K562 (cell line): ENCODE measurements at regions not wholly inside any gene's neighbourhood (a gene's known extent, or its start where the extent isn't known, plus 50 kb on each side); places are given as distances from the start of the nearest gene placed in this dataset.

Experiments used
- ATAC-seq: fragments of 200-7000 bp; cut with Tn5 transposase; 3 replicates; pipeline ENCODE4 v1.9.1; 2020; ENCODE audit warnings: moderate library complexity
- BruUV-seq: library from RNA; stranded (reverse); fragments of 400-500 nt; replicated peaks from 2 replicates; lab custom pipeline; 2021; lab: Mats Ljungman, UMichigan
- CTCF ChIA-PET: fragments of 300-600 bp; formaldehyde crosslinking; extraction: SDS; loops from one replicate; lab custom pipeline; 2021; ENCODE audit warnings: low intra/inter-chr PET ratio; lab: Yijun Ruan, JAX
- POLR2A ChIA-PET: fragments of 300-600, 350-650 bp; sonication (Branson Sonifier 250); formaldehyde crosslinking; extraction: SDS; loops from one replicate; lab custom pipeline; 2021; ENCODE audit warnings: antibody characterized with exemption, inconsistent platforms; lab: Yijun Ruan, JAX
- DNase-seq, 4 experiments: peaks; one replicate each; pipeline versions ENCODE4 v3.0.0 to v3.0.0-alpha.2; 2011 to 2018; ENCODE audit warnings: low spot score in 3 of 4, mixed read lengths in 3 of 4; ENCODE audit errors: extremely low read depth in 1 of 4
- FAIRE-seq: peaks from 2 replicates; lab custom pipeline; 2011; peaks lifted over from hg19 to GRCh38; lab: Jason Lieb, UNC
- H2AFZ ChIP-seq: 2 replicates; pipeline ENCODE4 v1.6.0; 2011; ENCODE audit warnings: low read depth, low read length, control low read depth, inconsistent platforms
- H3K27ac ChIP-seq: fragments of 200-600 bp; 3 replicates; pipeline ENCODE4 v1.8.0; 2011; ENCODE audit warnings: low read depth, mild to moderate bottlenecking, control low read depth, inconsistent platforms, low read length, moderate library complexity, mixed read lengths; ENCODE audit errors: extremely low read depth
- H3K27me3 ChIP-seq, 2 experiments: fragments of 300-600 bp in 1 of 2; 2 replicates in 1 of 2; 3 replicates in 1 of 2; pipeline versions ENCODE4 v1.6.0 to v1.8.0; 2011; ENCODE audit warnings: inconsistent platforms in 2 of 2, low read length in 2 of 2, mild to moderate bottlenecking in 1 of 2, mixed read lengths in 1 of 2, moderate library complexity in 1 of 2; ENCODE audit not compliant: control insufficient read depth in 2 of 2, insufficient read depth in 2 of 2
- H3K36me3 ChIP-seq: fragments of 300-600 bp; 3 replicates; pipeline ENCODE4 v1.8.0; 2011; ENCODE audit warnings: mild to moderate bottlenecking, low read length, inconsistent platforms; ENCODE audit not compliant: control insufficient read depth, insufficient read depth
- H3K4me1 ChIP-seq, 2 experiments: fragments of 200-600 bp in 1 of 2; replicated peaks in 1 of 2; 2 replicates in 1 of 2; 3 replicates in 1 of 2; pipeline versions ENCODE4 v1.5.1 to v1.8.0; 2011; ENCODE audit warnings: inconsistent platforms in 2 of 2, low read length in 2 of 2, mild to moderate bottlenecking in 1 of 2, mixed read lengths in 1 of 2, moderate library complexity in 1 of 2; ENCODE audit not compliant: control insufficient read depth in 2 of 2, insufficient read depth in 2 of 2
- H3K4me2 ChIP-seq: 2 replicates; pipeline ENCODE4 v1.6.1; 2011; ENCODE audit warnings: low read length, control low read depth, inconsistent platforms, mixed read lengths; ENCODE audit not compliant: insufficient read depth
- H3K4me3 ChIP-seq: fragments of 200-600 bp; sonication (generic), shearing (Covaris generic); 2 replicates; pipeline ENCODE4 v1.5.1; 2016; ENCODE audit warnings: control low read depth, inconsistent platforms
- H3K79me2 ChIP-seq: fragments of 200-600 bp; 3 replicates; pipeline ENCODE4 v1.8.0; 2011; ENCODE audit warnings: low read length, inconsistent platforms; ENCODE audit not compliant: control insufficient read depth, insufficient read depth
- H3K9ac ChIP-seq, 2 experiments: 2 replicates each; pipeline versions ENCODE4 v1.6.0 to v1.6.1; 2011; ENCODE audit warnings: low read depth in 2 of 2, low read length in 2 of 2, control low read depth in 1 of 2, inconsistent platforms in 1 of 2, mild to moderate bottlenecking in 1 of 2, mixed read lengths in 1 of 2; ENCODE audit not compliant: insufficient read depth in 1 of 2
- H3K9me1 ChIP-seq: one replicate; pipeline ENCODE4 v1.6.0; 2011; ENCODE audit warnings: inconsistent platforms, mild to moderate bottlenecking, low read length, moderate library complexity; ENCODE audit not compliant: control insufficient read depth, insufficient read depth
- H3K9me3 ChIP-seq: replicated peaks from 2 replicates; pipeline ENCODE4 v1.5.1; 2011; ENCODE audit warnings: low read depth, low read length, inconsistent platforms; ENCODE audit not compliant: control insufficient read depth, insufficient read depth
- H4K20me1 ChIP-seq: replicated peaks from 2 replicates; pipeline ENCODE4 v1.6.1; 2011; ENCODE audit warnings: low read length, inconsistent platforms, mixed read lengths; ENCODE audit not compliant: control insufficient read depth, insufficient read depth
- CC2D1A ChIP-seq: fragments of 450-650 bp; IDR thresholded peaks from 2 replicates; pipeline ENCODE4 v1.6.1; 2017; ENCODE audit warnings: mild to moderate bottlenecking
- CHCHD3 ChIP-seq: fragments of 250-450 bp; sonication (Bioruptor Pico); IDR thresholded peaks from 2 replicates; pipeline ENCODE4 v2.1.2; 2022; ENCODE audit warnings: mild to moderate bottlenecking
- DLX4 ChIP-seq: fragments of 250-450 bp; sonication (Bioruptor Pico); IDR thresholded peaks from 2 replicates; pipeline ENCODE4 v1.6.1; 2021; ENCODE audit warnings: mild to moderate bottlenecking
- ELF2 ChIP-seq: fragments of 250-450 bp; sonication (Bioruptor Pico); IDR thresholded peaks from 2 replicates; pipeline ENCODE4 v1.5.0; 2021; ENCODE audit warnings: mild to moderate bottlenecking
- FOS ChIP-seq: IDR thresholded peaks from 3 replicates; pipeline ENCODE4 v1.6.1; 2011; ENCODE audit not compliant: insufficient read length; ENCODE audit errors: extremely low read depth
- HLTF ChIP-seq: fragments of 450-650 bp; IDR thresholded peaks from 2 replicates; pipeline ENCODE4 v1.6.1; 2016
- MTF1 ChIP-seq: fragments of 250-450 bp; sonication (Bioruptor Pico); IDR thresholded peaks from 2 replicates; pipeline ENCODE4 v1.9.0; 2021; ENCODE audit warnings: moderate library complexity, mild to moderate bottlenecking, inconsistent platforms, borderline replicate concordance
- NR0B1 ChIP-seq: fragments of 450-650 bp; IDR thresholded peaks from one replicate; pipeline ENCODE4 v1.6.1; 2018; ENCODE audit warnings: mild to moderate bottlenecking, moderate library complexity; ENCODE audit not compliant: partially characterized antibody
- NR1H2 ChIP-seq: sonication (generic); formaldehyde crosslinking; IDR thresholded peaks from 2 replicates; pipeline ENCODE4 v1.4.0; 2020; ENCODE audit warnings: mild to moderate bottlenecking, missing genetic modification reagents
- RBM39 ChIP-seq: fragments of 200-400 bp; formaldehyde crosslinking; optimal IDR thresholded peaks from 2 replicates; pipeline ENCODE3; 2018; ENCODE audit warnings: low read depth, low read length
- RNF2 ChIP-seq: sonication (generic); IDR thresholded peaks from 2 replicates; pipeline ENCODE4 v1.6.1; 2016
- SLC30A9 ChIP-seq: fragments of 250-450 bp; sonication (Bioruptor Pico); IDR thresholded peaks from 2 replicates; pipeline ENCODE4 v1.8.0; 2022; ENCODE audit warnings: mild to moderate bottlenecking, moderate library complexity
- SMARCA4 ChIP-seq: fragments of 450-650 bp; IDR thresholded peaks from 2 replicates; pipeline ENCODE4 v1.6.1; 2016
- SNRNP70 ChIP-seq: fragments of 200-400 bp; formaldehyde crosslinking; optimal IDR thresholded peaks from 2 replicates; pipeline ENCODE3; 2017; ENCODE audit warnings: low read depth, low read length
- TRIM28 ChIP-seq: fragments of 450-650 bp; IDR thresholded peaks from 2 replicates; pipeline ENCODE4 v1.6.1; 2017
- UBTF ChIP-seq, 2 experiments: IDR thresholded peaks; 2 replicates each; pipeline ENCODE4 v1.6.1; 2012; ENCODE audit warnings: improper control_type of control experiment in 2 of 2, low read depth in 2 of 2, low read length in 2 of 2, borderline replicate concordance in 1 of 2
- ZNF121 ChIP-seq: sonication (generic); formaldehyde crosslinking; conservative IDR thresholded peaks from 2 replicates; pipeline ENCODE4 v1.8.0; 2022; ENCODE audit warnings: missing genetic modification reagents
- ZNF133 ChIP-seq: fragments of 250-450 bp; sonication (Bioruptor Pico); IDR thresholded peaks from 2 replicates; pipeline ENCODE4 v1.4.0; 2020; ENCODE audit warnings: mild to moderate bottlenecking
- ZNF280A ChIP-seq: fragments of 450-650 bp; IDR thresholded peaks from 2 replicates; pipeline ENCODE4 v1.6.1; 2018; ENCODE audit warnings: mild to moderate bottlenecking, low read depth; ENCODE audit not compliant: partially characterized antibody
- ZNF41 ChIP-seq: fragments of 250-450 bp; sonication (Bioruptor Pico); conservative IDR thresholded peaks from 2 replicates; pipeline ENCODE4 v1.4.0; 2020; ENCODE audit warnings: mild to moderate bottlenecking
- WGBS: fragments of 100-300 bp; shearing (Covaris generic); methylation state at CpG from one replicate; pipeline ENCODE4 v1.1.6; 2016; ENCODE audit warnings: low coverage, mixed read lengths; ENCODE audit not compliant: insufficient coverage; ENCODE audit errors: missing lambda C conversion rate; 5-methylcytosine and 5-hydroxymethylcytosine counted together
- in situ Hi-C: fragments of 300-500 bp; cut with MboI; formaldehyde crosslinking; loops from 4 replicates; pipeline ENCODE4 v1.15.0; 2018; ENCODE audit warnings: inconsistent platforms, mixed read lengths
- intact Hi-C: fragments of 100-400 bp; cut with micrococcal nuclease; formaldehyde crosslinking; loops from 2 replicates; pipeline ENCODE4 v1.14.2; 2022

GRCh38 chr1:82507011-82507410 lies 706.3 kb downstream of the ADGRL2 start (continued):
- no peak for TF ChIP-seq UBTF (IDR thresholded peaks at IDR 0.05; ENCODE audit: borderline replicate concordance in 1 of 2, low read depth in 2 of 2, low read length in 2 of 2)
- no peak for TF ChIP-seq ZNF280A
- TF ChIP-seq DLX4 (CRISPR knock-in tag) = no peak
- TF ChIP-seq SLC30A9 (CRISPR knock-in tag) = no peak
- TF ChIP-seq CC2D1A = no peak
- TF ChIP-seq MTF1 = no peak

GRCh38 chr1:82503822-82504221 lies 703.1 kb downstream of the ADGRL2 start:
- FAIRE-seq = no peak
- H3K9ac ChIP-seq = no peak overlapping the region
- no peak overlapping the region for H3K4me2 ChIP-seq
- no peaks in the 10 kb centered on the region for H4K20me1 ChIP-seq
- no TSS peak for BruUV-seq
- no peak overlapping the region for H3K4me3 ChIP-seq
- in situ Hi-C loops (no loop called here), intact Hi-C loops (no loop called here)
- no peak overlapping the region for H2AFZ ChIP-seq
- WGBS = 0% methylated on average over 1 of the region's 1 CpG
- POLR2A ChIA-PET = no interaction called here
- no peak for ATAC-seq
- H3K36me3 ChIP-seq = no peaks in the 10 kb centered on the region
- CTCF ChIA-PET = no interaction called here
- no peaks in the 10 kb centered on the region for H3K79me2 ChIP-seq
- no peaks in the 10 kb centered on the region for H3K4me1 ChIP-seq
- TF ChIP-seq TRIM28 (no peak), SLC30A9 (CRISPR knock-in tag) (no peak), SMARCA4 (no peak), ZNF133 (no peak), ZNF41 (CRISPR knock-in tag) (no peak), SNRNP70 (no peak), FOS (no peak), NR0B1 (no peak), ELF2 (CRISPR knock-in tag) (no peak), ZNF121 (no peak), HLTF (no peak), NR1H2 (CRISPR knock-in tag) (no peak), RBM39 (no peak), CHCHD3 (CRISPR knock-in tag) (no peak), RNF2 (no peak)
- DNase-seq = no peak
- no peaks in the 10 kb centered on the region for H3K9me3 ChIP-seq
- no peaks in the 10 kb centered on the region for H3K9me1 ChIP-seq
- H3K27me3 ChIP-seq = no peaks in the 10 kb centered on the region
- H3K27ac ChIP-seq = no peak overlapping the region
